Putamen (tissue), 1 donor: ENCODE measurements at regions not wholly inside any gene's neighbourhood (a gene's known extent, or its start where the extent isn't known, plus 50 kb on each side); places are given as distances from the start of the nearest gene placed in this dataset.
"Not testable (repeated sequence)": the region's sequence is repeated elsewhere in the genome, so short reads cannot be mapped to it uniquely, and the experiment has no call there.

ENCODE experiments used
- DNase-seq: peaks from one replicate; pipeline ENCODE4 v3.0.0-alpha.2; 2016; ENCODE audit warnings: low spot score

GRCh38 chr1:185433667-185434066 lies 116.6 kb upstream of the IVNS1ABP start:
- no peak for DNase-seq

GRCh38 chr1:185432948-185433347 lies 115.9 kb upstream of the IVNS1ABP start:
- DNase-seq, result no peak

DNA sequence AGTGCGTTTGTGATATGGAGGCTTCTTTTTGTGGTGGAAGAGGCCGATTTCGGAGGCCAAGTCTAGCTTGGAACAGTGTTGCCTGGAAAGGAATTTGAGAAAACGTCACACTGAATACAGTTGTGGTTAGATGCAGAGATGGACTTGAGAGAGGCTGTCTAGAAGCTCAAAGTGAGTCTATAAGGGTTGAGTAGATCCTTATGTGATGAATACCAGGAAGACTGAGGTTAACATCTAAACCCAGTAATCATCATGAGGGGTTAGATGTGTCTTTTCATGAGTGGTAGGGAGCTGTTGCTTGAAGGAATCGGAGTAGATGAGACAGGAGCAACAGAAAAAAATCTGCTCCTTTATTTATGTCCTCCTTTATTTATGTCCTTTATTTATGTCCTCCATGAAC lies 114.6 kb upstream of the IVNS1ABP start:
- DNase-seq, result no peak

GRCh38 chr1:185429668-185430067 lies 112.6 kb upstream of the IVNS1ABP start:
- DNase-seq, result not testable (repeated sequence)

GRCh38 chr1:185427776-185428175 lies 110.7 kb upstream of the IVNS1ABP start:
- DNase-seq, result no peak

DNA sequence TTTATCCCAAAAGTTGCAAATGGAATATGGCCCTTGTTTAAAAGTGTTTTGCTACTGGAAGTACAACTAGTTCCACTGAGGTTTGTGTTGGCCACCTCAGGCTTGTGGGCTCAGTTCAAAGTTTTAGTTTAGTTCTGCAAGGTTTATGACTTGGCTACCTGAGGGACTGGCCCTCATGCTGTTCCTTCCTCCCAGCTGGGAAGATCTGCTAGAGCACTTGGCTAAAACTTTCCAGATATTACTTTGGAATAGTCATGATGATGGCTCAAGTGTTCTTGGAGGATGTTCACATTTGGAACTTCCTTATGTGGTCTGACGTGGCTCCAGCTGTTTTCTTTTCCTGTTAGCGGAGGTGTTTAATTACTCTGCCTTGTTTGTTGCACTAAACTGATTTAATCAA lies 110.2 kb upstream of the IVNS1ABP start:
- no peak for DNase-seq

DNA sequence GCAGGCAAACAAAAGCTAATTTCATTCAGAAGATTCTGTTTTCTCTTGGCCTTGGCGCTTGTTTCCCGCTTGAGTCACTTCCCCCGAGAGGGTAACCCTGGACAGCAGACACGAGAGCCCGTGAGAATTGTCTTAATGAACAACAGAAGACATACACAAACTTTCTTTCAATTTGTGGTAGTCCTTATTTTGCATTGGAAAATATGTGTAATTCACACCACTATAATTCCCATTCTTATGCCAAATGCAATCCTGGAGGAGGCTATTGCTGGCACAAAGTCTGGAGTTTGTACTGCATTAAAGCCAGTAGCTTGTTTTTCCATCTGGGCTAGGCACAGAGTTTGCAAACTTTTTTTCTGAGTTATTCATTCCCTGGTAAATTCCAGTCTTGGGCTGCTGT lies 109.8 kb upstream of the IVNS1ABP start:
- no peak for DNase-seq

DNA sequence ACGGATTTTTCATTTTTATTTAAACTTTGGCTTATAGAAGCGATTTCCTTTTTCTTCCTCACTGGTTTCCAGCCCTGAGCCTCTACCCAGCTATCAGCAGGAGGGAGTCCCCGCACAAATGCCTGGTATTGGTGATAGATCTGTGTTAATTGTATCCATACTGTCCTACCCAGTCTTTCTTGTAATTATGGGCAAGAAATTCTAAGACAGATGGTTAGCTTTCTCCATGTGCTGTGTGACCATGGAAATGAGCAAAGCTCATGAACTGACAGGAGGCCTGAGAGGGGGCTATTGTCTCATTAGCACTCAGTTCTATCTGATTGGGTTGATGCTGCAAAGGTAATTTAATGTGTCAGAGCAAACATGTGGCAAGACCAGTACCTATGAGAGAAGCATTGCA lies 108.1 kb upstream of the IVNS1ABP start:
- no peak for DNase-seq

DNA sequence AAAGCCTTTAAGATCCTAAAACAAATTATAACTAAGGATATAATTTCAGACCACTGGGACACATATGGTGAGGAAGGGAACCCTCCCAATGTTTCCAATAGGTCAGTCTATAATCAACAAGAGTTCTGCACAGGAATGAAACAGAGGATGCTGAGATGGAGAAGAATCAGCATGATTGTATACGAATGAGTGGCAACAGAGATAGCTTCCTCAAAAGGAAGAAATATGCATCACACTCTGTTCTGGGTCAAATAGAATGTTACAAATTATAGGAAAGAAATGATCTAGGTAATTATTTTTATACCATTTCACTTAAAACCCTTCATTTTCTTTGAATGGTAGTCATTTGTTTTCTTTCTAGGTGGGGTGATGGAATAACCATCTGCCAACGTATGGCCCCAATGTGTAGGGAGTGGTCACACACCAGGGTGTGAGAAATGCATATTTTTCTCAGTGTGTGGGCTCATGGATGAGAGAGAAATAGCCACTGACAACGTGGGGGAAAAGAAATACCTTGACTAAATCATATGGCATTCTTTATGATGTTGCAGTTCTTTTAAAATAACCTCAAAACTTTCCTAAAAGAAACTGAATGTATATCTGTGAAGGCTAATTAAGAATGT lies 104.6 kb upstream of the IVNS1ABP start:
- DNase-seq, result no peak

GRCh38 chr1:185420588-185421081 lies 103.6 kb upstream of the IVNS1ABP start:
- DNase-seq, result no peak

- DNase-seq, result no peak
Observed at GRCh38 chr1:185419718-185420117, 102.7 kb upstream of the IVNS1ABP start.

DNA sequence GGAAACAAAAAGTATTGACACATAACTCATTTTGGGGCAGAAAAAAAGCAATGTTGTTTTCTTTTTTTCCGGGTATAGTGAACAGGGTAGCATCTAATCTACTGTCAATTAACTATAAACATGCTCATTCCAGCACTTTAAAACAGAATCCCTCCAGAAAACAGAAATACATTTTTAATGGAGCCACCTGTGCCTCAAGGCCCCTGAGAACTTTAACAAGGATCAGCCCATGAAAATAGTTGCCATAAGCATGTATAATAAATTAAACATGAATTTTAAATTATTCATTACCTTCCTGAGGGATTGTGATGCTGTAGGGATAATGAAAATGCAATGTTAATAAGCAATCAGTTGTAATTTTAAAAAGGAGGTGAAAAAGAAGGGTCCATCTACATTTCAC lies 101.4 kb upstream of the IVNS1ABP start:
- DNase-seq, result no peak

DNA sequence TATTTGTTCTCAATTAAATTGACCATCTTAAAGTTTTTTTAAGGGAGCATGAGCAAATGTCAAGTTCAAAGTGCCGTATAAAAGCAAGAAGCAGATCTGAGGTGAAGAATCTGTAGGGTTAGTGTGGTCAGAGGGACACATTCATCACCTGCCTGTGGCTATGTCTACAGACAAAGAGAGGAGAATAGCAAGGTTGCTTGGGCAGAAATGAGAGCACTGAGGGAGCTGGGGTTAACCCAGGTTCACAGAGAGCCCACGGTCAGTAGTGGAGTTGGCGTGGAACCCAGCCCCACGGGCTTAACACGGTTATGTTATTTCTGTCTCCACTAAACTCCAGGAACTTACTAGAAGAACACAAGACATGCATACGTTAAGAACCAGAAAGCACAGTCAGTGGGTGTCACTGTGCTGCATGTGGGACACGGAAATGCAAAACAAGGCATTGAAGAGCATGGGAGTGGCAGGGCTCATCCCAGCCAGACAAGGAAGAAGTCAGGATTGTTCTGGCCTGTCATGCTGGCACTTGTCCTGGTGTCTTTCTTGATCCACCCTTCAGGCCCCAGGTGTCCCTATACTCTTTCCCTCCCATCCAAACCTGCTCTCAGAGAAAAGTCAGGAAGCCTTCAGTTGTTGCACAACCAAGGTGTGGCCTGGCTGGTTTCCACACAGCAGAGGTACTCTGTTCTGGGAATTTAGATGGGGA lies 95.5 kb upstream of the IVNS1ABP start:
- peak; percentile 22 for DNase-seq

- DNase-seq, result no peak
Observed at GRCh38 chr1:185409763-185410528, 92.9 kb upstream of the IVNS1ABP start.

GRCh38 chr1:185409345-185409744 lies 92.3 kb upstream of the IVNS1ABP start:
- no peak for DNase-seq

- DNase-seq, result no peak
Observed at GRCh38 chr1:185408700-185409270, 91.7 kb upstream of the IVNS1ABP start.

DNA sequence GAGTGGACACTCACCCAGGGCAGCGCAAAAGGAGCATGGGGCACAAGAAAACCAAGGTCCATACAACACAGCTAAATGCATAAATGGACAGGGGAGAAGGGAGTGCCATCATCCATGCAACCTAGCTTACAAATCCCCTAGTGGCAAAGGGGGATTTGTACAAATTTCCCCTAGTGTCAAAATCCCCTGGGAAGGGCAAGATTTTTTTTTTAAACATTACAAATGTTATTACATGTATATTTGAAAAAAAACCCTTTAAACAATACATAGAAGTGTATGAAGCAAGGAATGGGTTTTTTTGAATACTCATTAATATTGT lies 89.6 kb upstream of the IVNS1ABP start:
- DNase-seq, result no peak

GRCh38 chr1:185406006-185406690 lies 89.1 kb upstream of the IVNS1ABP start:
- no peak for DNase-seq

DNA sequence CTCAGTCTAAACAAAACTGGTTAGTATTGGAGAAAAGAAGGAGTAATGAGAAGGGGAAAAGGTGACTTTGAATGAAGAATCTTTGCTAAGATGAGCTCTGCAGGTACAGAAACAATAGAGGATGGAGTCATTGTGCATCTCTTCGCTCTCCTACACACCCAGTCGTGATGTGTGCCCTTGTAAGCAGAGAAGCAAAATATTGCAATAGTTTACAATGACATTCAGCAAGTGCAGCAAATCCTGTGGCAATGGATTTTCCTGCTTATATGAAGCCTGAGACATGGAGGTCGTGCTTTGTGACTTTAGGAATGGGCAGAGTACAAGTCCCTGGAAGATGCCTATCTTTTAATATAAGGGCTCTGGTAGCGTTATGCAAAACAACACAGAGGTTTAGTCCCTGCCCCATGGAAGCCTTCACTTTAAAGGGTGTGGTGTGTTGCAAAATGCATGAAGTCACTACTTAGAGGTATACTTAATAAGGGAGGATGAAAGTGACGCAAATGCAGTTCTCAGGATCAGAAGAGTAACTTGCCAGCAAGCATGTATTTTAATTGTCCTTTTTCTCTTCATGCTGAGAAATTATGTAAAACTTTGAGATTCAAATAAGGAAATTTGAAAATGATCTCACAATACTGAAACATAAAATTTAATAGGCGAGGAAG lies 88.0 kb upstream of the IVNS1ABP start:
- DNase-seq, result no peak

GRCh38 chr1:185404291-185404690 lies 87.2 kb upstream of the IVNS1ABP start:
- DNase-seq, result no peak

GRCh38 chr1:185402930-185403329 lies 85.9 kb upstream of the IVNS1ABP start:
- DNase-seq, result no peak

- DNase-seq, result no peak
Observed at GRCh38 chr1:185401019-185401418, 84.0 kb upstream of the IVNS1ABP start.
